Thyroid gland (tissue), 4 donors: ENCODE measurements at regions not wholly inside any gene's neighbourhood (a gene's known extent, or its start where the extent isn't known, plus 50 kb on each side); places are given as distances from the start of the nearest gene placed in this dataset.

Experiments
- DNase-seq, 2 donors: peaks; one replicate each; pipeline ENCODE4 v3.0.0-alpha.2; 2019
- H3K27ac ChIP-seq, 3 donors: fragments of 200-600 bp; sonication (generic); 1 replicate in 2 of 3; 2 replicates in 1 of 3; pipeline ENCODE4 v1.5.1; 2016 to 2019; ENCODE audit warnings: mild to moderate bottlenecking in 1 of 3, moderate library complexity in 1 of 3
- H3K27me3 ChIP-seq: fragments of 200-600 bp; sonication (generic); one replicate; pipeline ENCODE4 v1.5.1; 2019
- H3K36me3 ChIP-seq, 2 donors: fragments of 200-600 bp; sonication (generic); one replicate each; pipeline ENCODE4 v1.5.1; 2016 to 2019
- H3K4me1 ChIP-seq, 2 donors: fragments of 200-600 bp; sonication (generic); one replicate each; pipeline ENCODE4 v1.5.1; 2017 to 2019
- H3K4me3 ChIP-seq, 3 donors: fragments of 200-600 bp; sonication (generic); replicated peaks in 1 of 3; 1 replicate in 2 of 3; 2 replicates in 1 of 3; pipeline ENCODE4 v1.5.1; 2016; ENCODE audit warnings: mild to moderate bottlenecking in 1 of 3
- H3K9me3 ChIP-seq: fragments of 200-600 bp; sonication (generic); one replicate; pipeline ENCODE4 v1.5.1; 2017
- CTCF ChIP-seq, 6 experiments: fragments of 200-600 bp in 3 of 6; fragments of 450-650 bp in 3 of 6; sonication (generic) in 3 of 6; IDR thresholded peaks; one replicate each; pipeline ENCODE4 v1.5.1; 2016 to 2019; ENCODE audit warnings: antibody characterized with exemption in 6 of 6, mild to moderate bottlenecking in 2 of 6, inconsistent platforms in 1 of 6, moderate library complexity in 1 of 6
- POLR2A ChIP-seq, 2 donors: fragments of 450-650 bp; IDR thresholded peaks; one replicate each; pipeline ENCODE4 v1.6.1; 2017; ENCODE audit warnings: antibody characterized with exemption in 2 of 2, mild to moderate bottlenecking in 2 of 2, moderate library complexity in 1 of 2
- WGBS, 2 donors: methylation state at CpG; one replicate each; pipeline ENCODE4 v1.1.5; 2017; 5-methylcytosine and 5-hydroxymethylcytosine counted together
- intact Hi-C: fragments of 100-400 bp; cut with DNase I; formaldehyde crosslinking; loops from one replicate; pipeline ENCODE4 v1.15.1; 2023

GRCh38 chr2:60312618-60313017, 240.8 kb downstream of the BCL11A start:
- TF ChIP-seq POLR2A (IDR thresholded peaks at IDR 0.05): no peak
- TF ChIP-seq CTCF (IDR thresholded peaks at IDR 0.05): no peak
- no peak overlapping the region for H3K27ac ChIP-seq
- WGBS, 2 donors: 50 to 91% methylated on average over 1 of the region's 1 CpG
- H3K27me3 ChIP-seq: no peaks in the 10 kb centered on the region
- intact Hi-C loops: no loop called here
- H3K4me3 ChIP-seq: no peak overlapping the region
- DNase-seq: no peak
- no peaks in the 10 kb centered on the region for H3K36me3 ChIP-seq
- H3K4me1 ChIP-seq: no peaks in the 10 kb centered on the region
- no peaks in the 10 kb centered on the region for H3K9me3 ChIP-seq

- no peak overlapping the region for H3K4me3 ChIP-seq
- H3K4me1 ChIP-seq: no peaks in the 10 kb centered on the region
- intact Hi-C loops: no loop called here
- no peaks in the 10 kb centered on the region for H3K9me3 ChIP-seq
- DNase-seq: no peak
- H3K27me3 ChIP-seq: no peaks in the 10 kb centered on the region
- WGBS, 2 donors: 90% methylated on average over 1 of the region's 1 CpG
- H3K36me3 ChIP-seq: no peaks in the 10 kb centered on the region
- TF ChIP-seq POLR2A (IDR thresholded peaks at IDR 0.05): no peak
- TF ChIP-seq CTCF (IDR thresholded peaks at IDR 0.05): no peak
- no peak overlapping the region for H3K27ac ChIP-seq
Measured at GRCh38 chr2:60311524-60311923, 241.9 kb downstream of the BCL11A start.

DNA sequence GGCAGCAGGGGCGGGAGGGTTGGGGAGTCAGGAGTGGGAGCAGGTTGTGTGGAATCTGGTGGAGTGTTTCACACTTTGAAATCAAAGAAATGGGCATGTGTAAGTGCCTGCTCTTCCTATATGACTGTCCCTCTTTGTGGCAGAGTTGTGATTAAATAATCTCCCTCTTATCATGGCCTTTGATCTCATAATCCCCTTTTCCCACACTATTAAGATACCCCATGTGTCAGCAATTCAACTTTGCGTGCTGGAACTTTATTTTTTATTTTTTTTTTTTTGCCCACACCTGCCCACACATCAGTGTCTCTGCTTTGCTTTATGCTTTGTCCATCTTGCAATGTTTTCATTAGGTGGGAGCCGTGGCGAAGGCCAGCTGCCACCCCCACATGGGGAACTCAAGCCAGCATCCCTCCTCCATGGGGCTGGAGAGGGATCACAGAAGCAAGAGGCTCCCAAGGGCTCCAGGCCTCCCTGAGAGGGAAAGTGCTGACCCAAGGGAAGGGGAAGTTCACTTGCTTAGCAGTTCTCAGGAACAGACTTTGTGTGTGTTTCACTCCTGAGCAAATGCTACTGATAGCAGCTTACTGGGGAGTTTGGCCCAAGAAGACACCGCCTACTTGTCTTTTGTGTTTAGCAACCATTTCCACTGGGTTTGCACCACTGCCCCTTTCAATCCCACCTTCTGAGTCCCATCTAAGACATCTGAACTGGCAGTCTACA, 243.4 kb downstream of the BCL11A start:
- Histone ChIP-seq H3K9me3 (no peaks in the 10 kb centered on the region), H3K4me1 (no peaks in the 10 kb centered on the region), H3K27me3 (no peaks in the 10 kb centered on the region), H3K4me3 (no peak overlapping the region), H3K36me3 (no peaks in the 10 kb centered on the region), H3K27ac (no peak overlapping the region)
- DNase-seq: no peak
- 84 to 90% methylated on average over 5 of the region's 5 CpGs for WGBS, 2 donors
- intact Hi-C loops: no loop called here
- no peak for TF ChIP-seq POLR2A (IDR thresholded peaks at IDR 0.05)
- no peak for TF ChIP-seq CTCF (IDR thresholded peaks at IDR 0.05)

- intact Hi-C loops: no loop called here
- Histone ChIP-seq H3K4me3 (no peak overlapping the region), H3K27me3 (no peaks in the 10 kb centered on the region), H3K27ac (no peak overlapping the region), H3K9me3 (no peaks in the 10 kb centered on the region), H3K4me1 (no peaks in the 10 kb centered on the region), H3K36me3 (no peaks in the 10 kb centered on the region)
- WGBS, 2 donors: 78 to 83% methylated on average over 4 of the region's 4 CpGs
- DNase-seq: no peak
- TF ChIP-seq CTCF (IDR thresholded peaks at IDR 0.05) (no peak), POLR2A (IDR thresholded peaks at IDR 0.05) (no peak)
Measured at GRCh38 chr2:60309336-60309735, 244.1 kb downstream of the BCL11A start.

DNA sequence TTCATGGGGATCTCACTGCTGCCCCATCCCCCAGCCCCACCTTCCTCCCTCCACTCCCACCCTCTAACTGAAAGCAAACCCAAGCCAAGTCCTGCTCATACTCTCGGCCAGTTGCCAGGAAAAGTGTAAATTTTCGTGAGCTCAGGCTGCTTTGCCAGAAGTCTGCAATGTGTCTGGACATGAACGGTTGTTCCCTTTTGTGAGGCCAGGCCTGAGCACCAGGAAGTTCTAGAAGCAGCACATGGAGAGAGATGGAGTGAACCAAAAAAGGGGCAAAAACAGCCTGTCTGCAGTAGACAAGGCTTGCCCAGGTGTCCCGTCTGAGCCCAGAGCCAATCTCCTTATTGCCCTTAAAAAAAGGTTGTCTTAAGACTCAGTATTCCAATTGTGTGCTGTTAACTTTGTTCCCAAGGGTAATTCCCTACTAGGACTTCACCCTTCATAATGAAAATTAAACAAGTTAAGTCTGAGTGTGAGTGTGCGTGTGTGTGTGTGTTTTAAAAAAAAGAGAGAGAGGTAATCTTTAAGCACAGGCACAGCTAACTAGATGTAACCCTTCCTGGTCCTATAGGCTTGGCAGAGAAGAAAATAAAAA, 247.1 kb downstream of the BCL11A start:
- Histone ChIP-seq H3K4me1 (no peaks in the 10 kb centered on the region), H3K9me3 (no peaks in the 10 kb centered on the region), H3K27ac (no peak overlapping the region), H3K36me3 (no peaks in the 10 kb centered on the region), H3K4me3 (no peak overlapping the region), H3K27me3 (no peaks in the 10 kb centered on the region)
- WGBS, 2 donors: 28 to 49% methylated on average over 5 of the region's 5 CpGs
- no peak for TF ChIP-seq POLR2A (IDR thresholded peaks at IDR 0.05)
- TF ChIP-seq CTCF (IDR thresholded peaks at IDR 0.05): no peak
- DNase-seq: peak in 1 of 2 donors; percentile 5
- intact Hi-C loops: no loop called here
